HG02870 (cell line): ENCODE measurements at regions not wholly inside any gene's neighbourhood (a gene's known extent, or its start where the extent isn't known, plus 50 kb on each side); places are given as distances from the start of the nearest gene placed in this dataset.

ENCODE experiments used
- ATAC-seq: cut with Tn5 transposase; IDR thresholded peaks from one replicate; pipeline ENCODE4 v1.9.1; 2021; ENCODE audit warnings: mild to moderate bottlenecking, moderate library complexity; ENCODE audit not compliant: unreplicated experiment

- ATAC-seq: no peak
Observed at GRCh38 chr3:64358176-64358575, 132.9 kb upstream of the PRICKLE2 start.

GRCh38 chr3:64357481-64357880 is 132.2 kb upstream of the PRICKLE2 start:
- no peak for ATAC-seq

GRCh38 chr3:64355401-64355807 is 130.1 kb upstream of the PRICKLE2 start:
- ATAC-seq: no peak

- ATAC-seq: no peak
Observed at GRCh38 chr3:64354956-64355355, 129.7 kb upstream of the PRICKLE2 start.

- no peak for ATAC-seq
Observed at GRCh38 chr3:64354221-64354620, 129.0 kb upstream of the PRICKLE2 start.

- no peak for ATAC-seq
Observed at GRCh38 chr3:64353226-64353625, 128.0 kb upstream of the PRICKLE2 start.

GRCh38 chr3:64352639-64352992 is 127.3 kb upstream of the PRICKLE2 start:
- no peak for ATAC-seq

GRCh38 chr3:64351713-64352638 is 126.7 kb upstream of the PRICKLE2 start:
- no peak for ATAC-seq

- ATAC-seq: no peak
Observed at GRCh38 chr3:64349551-64349950, 124.3 kb upstream of the PRICKLE2 start.

- ATAC-seq: no peak
Observed at GRCh38 chr3:64345371-64345770, 120.1 kb upstream of the PRICKLE2 start.

- no peak for ATAC-seq
Observed at GRCh38 chr3:64344721-64345207, 119.5 kb upstream of the PRICKLE2 start.

GRCh38 chr3:64343689-64344430 is 118.6 kb upstream of the PRICKLE2 start:
- ATAC-seq: no peak

GRCh38 chr3:64342940-64343688 is 117.8 kb upstream of the PRICKLE2 start:
- no peak for ATAC-seq

GRCh38 chr3:64341296-64341695 is 116.0 kb upstream of the PRICKLE2 start:
- no peak for ATAC-seq

- ATAC-seq: no peak
Observed at GRCh38 chr3:64340641-64341101, 115.4 kb upstream of the PRICKLE2 start.

GRCh38 chr3:64336488-64336887 is 111.2 kb upstream of the PRICKLE2 start:
- no peak for ATAC-seq

GRCh38 chr3:64332459-64333350 is 107.4 kb upstream of the PRICKLE2 start:
- no peak for ATAC-seq

GRCh38 chr3:64331605-64332004 is 106.3 kb upstream of the PRICKLE2 start:
- no peak for ATAC-seq

GRCh38 chr3:64329037-64329436 is 103.8 kb upstream of the PRICKLE2 start:
- no peak for ATAC-seq
